AG20443 (cell line): ENCODE measurements at regions not wholly inside any gene's neighbourhood (a gene's known extent, or its start where the extent isn't known, plus 50 kb on each side); places are given as distances from the start of the nearest gene placed in this dataset.

ENCODE experiments used
- DNase-seq: peaks from one replicate; pipeline ENCODE4 v3.0.0; 2012; ENCODE audit warnings: low spot score, mixed read lengths

GRCh38 chr7:96410126-96410839, 88.4 kb upstream of the SLC25A13 start:
- no peak for DNase-seq

GRCh38 chr7:96408881-96409280, 87.0 kb upstream of the SLC25A13 start:
- DNase-seq = no peak

- DNase-seq = no peak
Measured at GRCh38 chr7:96407427-96407826, 85.5 kb upstream of the SLC25A13 start.

GRCh38 chr7:96402913-96403312, 81.0 kb upstream of the SLC25A13 start:
- DNase-seq = no peak

GRCh38 chr7:96401200-96401599, 79.3 kb upstream of the SLC25A13 start:
- no peak for DNase-seq

- DNase-seq = no peak
Measured at GRCh38 chr7:96400518-96400917, 78.6 kb upstream of the SLC25A13 start.

GRCh38 chr7:96400001-96400400, 78.1 kb upstream of the SLC25A13 start:
- DNase-seq = no peak

GRCh38 chr7:96397936-96398598, 76.2 kb upstream of the SLC25A13 start:
- no peak for DNase-seq

GRCh38 chr7:96388620-96389383, 66.9 kb upstream of the SLC25A13 start:
- peak; percentile 78 for DNase-seq

GRCh38 chr7:96388166-96388565, 66.3 kb upstream of the SLC25A13 start:
- no peak for DNase-seq

- DNase-seq = no peak
Measured at GRCh38 chr7:96380111-96380512, 58.2 kb upstream of the SLC25A13 start.

- no peak for DNase-seq
Measured at GRCh38 chr7:96377399-96377798, 55.5 kb upstream of the SLC25A13 start.
